BJ (cell line): ENCODE measurements at regions not wholly inside any gene's neighbourhood (a gene's known extent, or its start where the extent isn't known, plus 50 kb on each side); places are given as distances from the start of the nearest gene placed in this dataset.

ENCODE experiments used
- CTCF ChIA-PET: fragments of 350-600 bp; formaldehyde crosslinking; extraction: SDS; loops from one replicate; lab custom pipeline; 2021; ENCODE audit warnings: antibody characterized with exemption, inconsistent platforms; lab: Yijun Ruan, JAX
- POLR2A ChIA-PET: fragments of 300-600 bp; sonication (Branson Sonifier 250); formaldehyde crosslinking; extraction: SDS; loops from one replicate; lab custom pipeline; 2021; ENCODE audit warnings: antibody characterized with exemption; lab: Charles Lee
- DNase-seq: peaks from one replicate; pipeline ENCODE4 v3.0.0-alpha.2; 2011; ENCODE audit warnings: low read depth
- H3K27me3 ChIP-seq: 2 replicates; pipeline ENCODE4 v1.6.0; 2011; ENCODE audit warnings: low read length; ENCODE audit not compliant: control insufficient read depth, insufficient read depth
- H3K36me3 ChIP-seq: 2 replicates; pipeline ENCODE4 v1.5.1; 2011; ENCODE audit warnings: low read length; ENCODE audit not compliant: control insufficient read depth, insufficient read depth
- H3K4me3 ChIP-seq: 2 replicates; pipeline ENCODE4 v1.5.1; 2011; ENCODE audit warnings: low read depth, mild to moderate bottlenecking, control low read depth, low read length
- TF ChIP-seq, protein P1 (sequence below): IDR thresholded peaks from 2 replicates; pipeline ENCODE4 v1.5.1; 2011; ENCODE audit warnings: low read depth, mild to moderate bottlenecking, control low read depth, inconsistent platforms, low read length, moderate library complexity; ENCODE audit not compliant: insufficient read depth

DNA sequence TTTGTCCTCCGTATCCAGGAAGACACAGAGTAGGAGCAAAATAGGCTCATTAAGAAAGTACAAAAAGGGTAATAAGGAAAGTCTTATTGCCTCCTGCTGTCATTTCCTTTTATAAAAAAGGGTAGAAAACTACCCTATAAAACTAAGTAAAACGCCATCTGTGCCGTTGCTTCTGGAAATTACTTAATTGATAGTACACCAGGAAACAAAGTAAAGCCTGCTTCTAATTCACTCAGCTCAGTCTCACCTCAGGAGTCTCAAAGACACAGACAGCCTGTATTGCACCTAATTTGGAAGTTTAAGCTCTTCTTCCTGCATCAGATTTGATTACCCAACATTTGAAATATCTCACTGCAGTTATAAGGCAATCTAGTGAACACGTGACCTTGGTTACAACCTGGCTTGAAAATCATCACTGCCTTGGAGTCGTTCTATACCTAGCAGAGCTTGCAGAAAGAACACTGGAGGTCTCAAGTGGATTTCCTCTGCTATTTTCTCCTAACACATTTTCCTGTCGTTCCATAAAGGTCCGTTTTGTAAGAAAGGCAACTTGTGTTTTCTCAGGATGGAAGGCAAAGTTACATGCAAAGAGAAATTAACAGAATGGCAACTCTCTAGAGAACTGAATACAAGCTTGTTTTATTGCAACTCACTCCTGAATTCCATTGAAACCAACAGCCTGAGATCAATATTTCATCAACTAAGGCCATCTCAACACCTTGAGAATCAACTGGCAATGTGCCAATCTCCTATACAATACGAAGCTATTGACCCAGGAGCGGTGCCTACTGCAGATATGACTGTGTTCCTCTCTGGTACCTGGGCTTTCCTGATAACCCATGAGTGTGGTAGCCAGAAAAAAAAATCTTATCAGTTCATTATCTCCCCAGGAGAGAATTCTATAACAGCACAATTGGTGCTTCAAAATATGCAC, 203.3 kb upstream of the LMCD1 start:
- Histone ChIP-seq H3K36me3 (no peaks in the 10 kb centered on the region), H3K27me3 (no peaks in the 10 kb centered on the region; the same call in 1 of the 2 replicates), H3K4me3 (no peak overlapping the region)
- POLR2A ChIA-PET, result no interaction called here
- CTCF ChIA-PET, result interaction anchor here (0.6 kb wide), 1 partner anchor 1535 kb away, joined by 3 read pairs; no protein-coding TSS in a partner anchor
- DNase-seq, result no peak
- TF ChIP-seq, protein P1, sequence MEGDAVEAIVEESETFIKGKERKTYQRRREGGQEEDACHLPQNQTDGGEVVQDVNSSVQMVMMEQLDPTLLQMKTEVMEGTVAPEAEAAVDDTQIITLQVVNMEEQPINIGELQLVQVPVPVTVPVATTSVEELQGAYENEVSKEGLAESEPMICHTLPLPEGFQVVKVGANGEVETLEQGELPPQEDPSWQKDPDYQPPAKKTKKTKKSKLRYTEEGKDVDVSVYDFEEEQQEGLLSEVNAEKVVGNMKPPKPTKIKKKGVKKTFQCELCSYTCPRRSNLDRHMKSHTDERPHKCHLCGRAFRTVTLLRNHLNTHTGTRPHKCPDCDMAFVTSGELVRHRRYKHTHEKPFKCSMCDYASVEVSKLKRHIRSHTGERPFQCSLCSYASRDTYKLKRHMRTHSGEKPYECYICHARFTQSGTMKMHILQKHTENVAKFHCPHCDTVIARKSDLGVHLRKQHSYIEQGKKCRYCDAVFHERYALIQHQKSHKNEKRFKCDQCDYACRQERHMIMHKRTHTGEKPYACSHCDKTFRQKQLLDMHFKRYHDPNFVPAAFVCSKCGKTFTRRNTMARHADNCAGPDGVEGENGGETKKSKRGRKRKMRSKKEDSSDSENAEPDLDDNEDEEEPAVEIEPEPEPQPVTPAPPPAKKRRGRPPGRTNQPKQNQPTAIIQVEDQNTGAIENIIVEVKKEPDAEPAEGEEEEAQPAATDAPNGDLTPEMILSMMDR, result no peak

DNA sequence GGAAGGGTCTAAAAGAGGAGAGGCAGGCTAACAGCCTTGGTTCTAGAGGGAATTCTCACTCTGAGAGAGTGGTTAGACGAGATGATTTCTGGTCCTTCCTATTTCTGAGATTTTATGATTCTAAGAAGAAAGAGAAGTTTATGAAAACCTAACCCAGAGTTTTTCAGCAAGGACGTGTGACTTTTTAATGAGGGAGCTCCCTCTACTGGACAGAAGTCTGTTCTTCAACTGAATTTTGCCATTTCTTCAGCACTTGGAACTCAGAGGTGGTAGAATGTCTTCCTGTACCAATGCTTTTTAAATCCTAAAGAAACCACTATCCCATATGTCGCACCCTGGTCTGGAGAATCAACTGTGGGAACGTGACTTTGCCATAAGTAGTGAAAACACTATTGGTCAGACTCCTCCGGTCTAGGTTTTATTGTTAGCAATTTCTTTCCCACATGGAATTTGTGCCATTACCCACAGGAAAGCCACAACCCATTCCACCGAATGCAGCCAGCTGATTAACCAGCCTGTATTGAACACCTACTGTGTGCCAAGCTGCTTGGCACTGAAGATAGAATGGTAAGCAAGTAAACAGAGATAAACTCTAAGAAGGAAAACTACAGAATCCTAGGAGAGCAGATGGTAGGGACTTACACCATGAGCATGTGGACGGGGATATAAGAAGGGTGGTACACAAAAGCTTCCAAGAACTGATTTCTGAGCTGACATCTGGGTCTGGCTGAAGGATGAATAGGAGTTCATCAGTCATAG, 199.5 kb upstream of the LMCD1 start:
- POLR2A ChIA-PET, result interaction anchor here (0.5 to 0.6 kb wide), 2 partner anchors 16 to 307 kb away, joined by 3 read pairs; no protein-coding TSS in a partner anchor
- Histone ChIP-seq H3K4me3 (no peak overlapping the region), H3K36me3 (no peaks in the 10 kb centered on the region), H3K27me3 (no peaks in the 10 kb centered on the region; the same call in 1 of the 2 replicates)
- TF ChIP-seq, protein P1, result peak; percentile 74
- DNase-seq, result no peak
- CTCF ChIA-PET, result interaction anchor here (0.7 to 4.2 kb wide), 15 partner anchors 8 to 115 kb away, joined by 3 to 22 read pairs (median 4); no protein-coding TSS in a partner anchor

DNA sequence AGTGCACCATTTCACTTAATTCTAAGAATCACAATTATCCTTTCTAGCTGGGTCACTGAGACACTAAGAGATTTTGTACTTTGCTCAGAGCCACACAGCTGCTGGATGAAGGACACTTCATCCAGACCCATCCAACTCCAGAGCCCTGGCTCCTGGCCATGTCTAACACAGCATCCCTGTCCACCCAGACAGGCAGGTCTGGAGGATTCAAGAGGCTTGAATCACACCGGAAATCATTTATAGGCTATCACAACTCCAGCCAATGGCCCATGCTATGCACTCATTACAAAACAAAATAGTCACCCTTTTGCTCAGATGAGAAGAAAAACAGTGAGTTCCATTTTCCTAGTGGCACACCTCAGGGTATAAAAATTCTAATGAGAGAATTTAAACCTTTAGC, 198.2 kb upstream of the LMCD1 start:
- DNase-seq, result no peak
- CTCF ChIA-PET, result interaction anchor here (1.3 to 4.2 kb wide), 4 partner anchors 9 to 51 kb away, joined by 3 to 22 read pairs (median 12); no protein-coding TSS in a partner anchor
- H3K4me3 ChIP-seq, result no peak overlapping the region
- no peaks in the 10 kb centered on the region for H3K36me3 ChIP-seq
- POLR2A ChIA-PET, result no interaction called here
- no peaks in the 10 kb centered on the region; the same call in 1 of the 2 replicates for H3K27me3 ChIP-seq
- TF ChIP-seq, protein P1, result no peak

DNA sequence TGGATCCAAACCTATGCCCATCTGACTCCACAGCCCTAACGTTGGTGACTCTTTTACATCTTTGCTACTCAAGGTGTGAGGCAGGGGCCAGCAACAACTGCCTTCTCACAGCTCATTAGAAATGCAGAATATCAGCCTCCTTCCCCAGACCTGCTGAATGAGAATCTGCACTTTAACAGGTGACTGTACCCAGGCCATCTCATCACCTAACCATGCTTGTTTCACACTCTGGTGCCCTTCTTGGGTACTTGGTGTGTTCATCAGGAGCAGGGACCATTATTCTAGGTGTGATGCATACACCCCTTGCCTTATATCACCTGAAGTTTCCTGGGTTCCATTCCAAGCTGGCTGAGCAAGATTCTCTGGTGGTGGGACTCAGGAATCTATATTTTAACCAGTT, 196.3 kb upstream of the LMCD1 start:
- Histone ChIP-seq H3K36me3 (no peaks in the 10 kb centered on the region), H3K4me3 (no peak overlapping the region), H3K27me3 (no peaks in the 10 kb centered on the region; the same call in 1 of the 2 replicates)
- ChIA-PET CTCF (interaction anchor here (1.4 kb wide), 1 partner anchor 9 kb away, joined by 4 read pairs; no protein-coding TSS in a partner anchor), POLR2A (no interaction called here)
- DNase-seq, result no peak
- TF ChIP-seq, protein P1, result no peak
